ENCODE measurements at regions not wholly inside any gene's neighbourhood (a gene's known extent, or its start where the extent isn't known, plus 50 kb on each side); places are given as distances from the start of the nearest gene placed in this dataset.

DNA sequence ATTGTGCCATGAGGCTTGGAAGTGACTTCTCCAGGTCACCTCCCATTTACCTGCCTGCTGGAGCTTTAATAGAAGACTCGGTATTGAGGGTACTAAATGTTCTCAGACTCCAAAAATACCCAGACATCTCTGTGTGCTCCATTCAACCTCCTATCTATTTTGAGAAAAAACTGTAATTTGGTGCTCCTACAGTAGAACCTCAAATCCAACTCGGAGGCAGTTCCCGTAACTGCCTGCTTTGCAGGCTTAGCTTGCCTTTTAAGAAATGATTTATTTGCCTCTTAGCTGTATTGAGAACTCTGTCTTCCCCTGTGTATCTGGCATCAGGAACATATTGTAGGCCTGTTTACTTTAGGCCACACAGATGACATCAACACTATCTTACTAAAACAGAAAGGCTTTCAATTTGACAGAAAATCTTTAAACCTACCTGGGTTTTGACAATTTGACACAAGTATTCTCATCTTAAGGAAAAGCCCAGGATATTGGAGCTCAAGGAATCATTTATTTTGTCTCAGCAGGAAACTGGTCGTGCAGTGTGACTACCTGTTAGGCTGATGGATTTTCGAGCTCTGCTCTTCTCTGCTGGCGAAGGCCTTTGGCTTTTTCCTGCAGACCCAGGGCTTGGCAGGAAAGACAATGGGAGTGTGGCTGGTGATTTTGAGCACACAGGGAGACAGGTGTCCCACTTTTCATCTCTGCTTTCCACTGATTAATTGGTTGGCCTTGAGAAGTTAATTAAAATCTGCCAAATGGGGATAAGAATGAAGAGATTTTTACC is 314.8 kb downstream of the SNAPC1 start:
- Histone ChIP-seq H3K36me3 (ENCODE audit: control insufficient read depth, insufficient read depth, low read length) (no peaks in the 10 kb centered on the region), H3K4me3 (replicated peaks; ENCODE audit: low read depth, low read length) (no peak overlapping the region), H3K27me3 (replicated peaks; ENCODE audit: control insufficient read depth, insufficient read depth, low read length) (no peaks in the 10 kb centered on the region)
- TF ChIP-seq, protein P1, sequence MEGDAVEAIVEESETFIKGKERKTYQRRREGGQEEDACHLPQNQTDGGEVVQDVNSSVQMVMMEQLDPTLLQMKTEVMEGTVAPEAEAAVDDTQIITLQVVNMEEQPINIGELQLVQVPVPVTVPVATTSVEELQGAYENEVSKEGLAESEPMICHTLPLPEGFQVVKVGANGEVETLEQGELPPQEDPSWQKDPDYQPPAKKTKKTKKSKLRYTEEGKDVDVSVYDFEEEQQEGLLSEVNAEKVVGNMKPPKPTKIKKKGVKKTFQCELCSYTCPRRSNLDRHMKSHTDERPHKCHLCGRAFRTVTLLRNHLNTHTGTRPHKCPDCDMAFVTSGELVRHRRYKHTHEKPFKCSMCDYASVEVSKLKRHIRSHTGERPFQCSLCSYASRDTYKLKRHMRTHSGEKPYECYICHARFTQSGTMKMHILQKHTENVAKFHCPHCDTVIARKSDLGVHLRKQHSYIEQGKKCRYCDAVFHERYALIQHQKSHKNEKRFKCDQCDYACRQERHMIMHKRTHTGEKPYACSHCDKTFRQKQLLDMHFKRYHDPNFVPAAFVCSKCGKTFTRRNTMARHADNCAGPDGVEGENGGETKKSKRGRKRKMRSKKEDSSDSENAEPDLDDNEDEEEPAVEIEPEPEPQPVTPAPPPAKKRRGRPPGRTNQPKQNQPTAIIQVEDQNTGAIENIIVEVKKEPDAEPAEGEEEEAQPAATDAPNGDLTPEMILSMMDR (IDR thresholded peaks at IDR 0.05; ENCODE audit: insufficient read depth, low read length, poor library complexity, severe bottlenecking): no peak
- no peak for DNase-seq (ENCODE audit: extremely low read depth, insufficient read length)

- no peak for DNase-seq (ENCODE audit: extremely low read depth, insufficient read length)
- Histone ChIP-seq H3K36me3 (ENCODE audit: control insufficient read depth, insufficient read depth, low read length) (no peaks in the 10 kb centered on the region), H3K27me3 (replicated peaks; ENCODE audit: control insufficient read depth, insufficient read depth, low read length) (no peaks in the 10 kb centered on the region), H3K4me3 (replicated peaks; ENCODE audit: low read depth, low read length) (no peak overlapping the region)
- TF ChIP-seq, protein P1 (IDR thresholded peaks at IDR 0.05; ENCODE audit: insufficient read depth, low read length, poor library complexity, severe bottlenecking): no peak
Measured at GRCh38 chr14:62077676-62078261, 315.5 kb downstream of the SNAPC1 start.

GRCh38 chr14:62079038-62079437 is 316.8 kb downstream of the SNAPC1 start:
- no peak for DNase-seq (ENCODE audit: extremely low read depth, insufficient read length)
- H3K27me3 ChIP-seq (replicated peaks; ENCODE audit: control insufficient read depth, insufficient read depth, low read length): no peaks in the 10 kb centered on the region
- no peaks in the 10 kb centered on the region for H3K36me3 ChIP-seq (ENCODE audit: control insufficient read depth, insufficient read depth, low read length)
- TF ChIP-seq, protein P1 (IDR thresholded peaks at IDR 0.05; ENCODE audit: insufficient read depth, low read length, poor library complexity, severe bottlenecking): no peak
- no peak overlapping the region for H3K4me3 ChIP-seq (replicated peaks; ENCODE audit: low read depth, low read length)

DNA sequence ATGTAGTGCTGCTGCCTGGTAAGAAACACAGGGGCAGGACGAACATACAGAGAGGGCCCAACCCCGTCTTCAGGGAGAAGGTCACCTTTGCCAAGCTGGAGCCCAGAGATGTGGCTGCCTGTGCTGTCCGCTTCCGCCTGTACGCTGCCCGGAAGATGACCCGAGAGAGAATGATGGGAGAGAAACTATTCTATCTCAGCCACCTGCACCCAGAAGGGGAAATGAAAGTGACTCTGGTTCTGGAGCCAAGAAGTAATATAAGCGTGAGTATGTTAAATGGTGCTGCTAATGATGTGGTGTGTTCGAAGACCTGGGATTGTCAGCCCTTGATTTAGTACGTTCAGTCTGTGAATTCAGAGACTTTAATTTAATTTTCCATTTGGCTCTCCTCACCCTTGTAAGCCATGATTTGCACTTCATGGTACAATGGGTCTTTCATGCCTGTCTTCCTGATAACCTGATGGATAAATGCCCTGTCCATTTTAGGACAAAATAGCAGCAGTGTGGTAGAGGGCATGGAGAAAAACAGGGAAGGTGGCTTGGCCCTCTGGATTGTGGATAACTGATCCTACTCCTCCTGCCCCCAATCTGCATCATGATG is 318.9 kb downstream of the SNAPC1 start:
- DNase-seq (ENCODE audit: extremely low read depth, insufficient read length): peak; percentile 73
- Histone ChIP-seq H3K4me3 (replicated peaks; ENCODE audit: low read depth, low read length) (no peak overlapping the region), H3K27me3 (replicated peaks; ENCODE audit: control insufficient read depth, insufficient read depth, low read length) (no peaks in the 10 kb centered on the region), H3K36me3 (ENCODE audit: control insufficient read depth, insufficient read depth, low read length) (no peaks in the 10 kb centered on the region)
- TF ChIP-seq, protein P1 (IDR thresholded peaks at IDR 0.05; ENCODE audit: insufficient read depth, low read length, poor library complexity, severe bottlenecking): no peak

DNA sequence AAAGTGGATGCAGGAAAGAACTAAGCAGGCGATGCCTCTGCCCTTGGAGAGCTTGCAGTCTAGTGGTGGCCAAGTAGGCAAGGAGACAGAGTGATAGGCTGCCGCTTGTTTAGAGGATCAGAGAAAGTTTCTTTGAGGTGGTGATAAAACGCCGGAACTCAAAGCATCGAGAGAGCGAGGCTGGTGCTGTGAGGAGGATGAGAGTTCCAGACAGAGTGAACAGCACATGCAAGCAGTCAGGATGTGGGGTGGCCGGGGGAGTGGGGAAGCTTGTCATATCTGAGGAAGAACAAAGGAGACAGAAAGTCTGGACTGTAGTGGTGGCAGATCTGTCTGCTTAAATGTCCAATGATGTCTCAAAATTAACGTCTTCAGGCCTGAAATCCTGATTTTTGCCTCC is 319.7 kb downstream of the SNAPC1 start:
- DNase-seq (ENCODE audit: extremely low read depth, insufficient read length): no peak
- Histone ChIP-seq H3K36me3 (ENCODE audit: control insufficient read depth, insufficient read depth, low read length) (no peaks in the 10 kb centered on the region), H3K27me3 (replicated peaks; ENCODE audit: control insufficient read depth, insufficient read depth, low read length) (no peaks in the 10 kb centered on the region), H3K4me3 (replicated peaks; ENCODE audit: low read depth, low read length) (no peak overlapping the region)
- TF ChIP-seq, protein P1 (IDR thresholded peaks at IDR 0.05; ENCODE audit: insufficient read depth, low read length, poor library complexity, severe bottlenecking): no peak

All from GM06990 (cell line).